ENCODE measurements at regions not wholly inside any gene's neighbourhood (a gene's known extent, or its start where the extent isn't known, plus 50 kb on each side); places are given as distances from the start of the nearest gene placed in this dataset.
"Not testable (repeated sequence)": the region's sequence is repeated elsewhere in the genome, so short reads cannot be mapped to it uniquely, and the experiment has no call there.

DNA sequence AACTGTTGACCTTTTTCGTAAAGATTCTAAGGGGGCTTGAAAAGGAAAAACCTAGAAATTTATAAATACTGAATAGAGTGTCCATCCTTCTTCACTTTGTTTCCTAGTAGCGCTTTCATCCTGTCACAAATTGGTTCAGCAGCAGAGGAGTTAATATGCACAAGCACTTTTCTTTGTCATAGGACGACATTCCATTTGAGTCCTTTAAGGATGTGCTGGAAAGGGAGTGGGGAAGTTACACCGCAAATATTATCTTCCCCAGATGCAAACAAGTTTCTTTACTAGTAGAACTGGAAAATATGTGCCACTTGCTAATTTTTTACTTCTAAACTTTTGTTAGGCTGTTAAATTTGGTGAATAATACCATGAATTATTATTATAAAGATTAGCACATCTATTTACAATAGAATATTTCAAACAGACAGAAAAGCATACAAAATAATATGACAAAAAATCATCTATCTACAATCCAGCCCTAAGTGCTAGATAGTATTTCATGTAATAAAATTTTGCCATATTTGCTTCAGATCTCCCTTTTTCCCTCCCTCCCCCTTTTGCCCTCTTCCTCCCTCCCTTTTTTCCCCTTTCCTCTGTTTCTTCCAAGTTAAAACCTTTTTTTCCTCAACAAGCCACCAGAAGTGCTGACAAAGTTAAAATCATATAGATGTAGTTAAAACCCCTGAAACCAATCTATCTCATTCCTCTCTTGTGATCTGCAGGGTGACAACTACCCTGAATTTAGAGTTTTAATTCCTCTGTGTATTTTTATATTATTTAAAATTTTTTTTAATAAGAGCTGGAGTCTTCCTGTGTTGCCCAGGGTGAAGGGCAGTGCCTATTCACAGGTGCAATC is 50.5 kb upstream of the MAP4K3 start:
- no peak for DNase-seq

DNA sequence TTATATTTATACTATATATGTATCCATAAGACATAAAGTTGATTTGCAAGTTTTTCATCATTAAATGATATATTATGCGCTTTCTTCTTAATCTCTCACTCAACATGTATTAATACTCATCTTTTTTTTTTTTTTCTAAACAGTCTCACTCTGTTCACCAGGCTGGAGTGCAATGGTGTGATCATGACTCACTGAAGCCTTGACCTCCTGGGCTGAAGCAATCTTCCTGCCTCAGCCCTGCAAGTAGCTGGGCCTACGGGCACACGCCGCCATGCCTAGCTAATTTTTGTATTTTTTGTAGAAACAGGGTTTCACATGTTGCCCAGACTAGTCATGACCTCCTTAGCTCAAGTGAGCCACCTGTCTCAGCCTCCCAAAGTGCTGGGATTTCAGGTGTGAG is 51.4 kb upstream of the MAP4K3 start:
- DNase-seq: no peak

DNA sequence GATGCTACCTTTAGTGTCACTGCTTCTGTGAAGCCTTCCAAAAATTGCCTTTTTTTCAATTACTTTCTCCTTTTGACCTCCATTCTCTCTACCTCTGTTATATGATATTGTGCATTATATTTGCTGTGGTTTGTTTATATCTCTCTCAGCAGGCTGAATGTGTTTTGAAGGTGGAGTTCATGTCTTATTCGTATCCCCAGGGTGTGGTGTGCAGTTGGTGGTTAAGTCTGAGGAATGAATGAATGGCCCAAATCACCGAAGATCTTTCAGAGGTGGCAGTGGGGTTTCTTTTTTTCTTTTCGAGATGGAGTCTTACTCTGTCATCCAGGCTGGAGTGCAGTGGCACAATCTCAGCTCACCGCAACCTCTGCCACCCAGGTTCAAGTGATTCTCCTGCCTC is 53.5 kb upstream of the MAP4K3 start:
- DNase-seq: no peak

DNA sequence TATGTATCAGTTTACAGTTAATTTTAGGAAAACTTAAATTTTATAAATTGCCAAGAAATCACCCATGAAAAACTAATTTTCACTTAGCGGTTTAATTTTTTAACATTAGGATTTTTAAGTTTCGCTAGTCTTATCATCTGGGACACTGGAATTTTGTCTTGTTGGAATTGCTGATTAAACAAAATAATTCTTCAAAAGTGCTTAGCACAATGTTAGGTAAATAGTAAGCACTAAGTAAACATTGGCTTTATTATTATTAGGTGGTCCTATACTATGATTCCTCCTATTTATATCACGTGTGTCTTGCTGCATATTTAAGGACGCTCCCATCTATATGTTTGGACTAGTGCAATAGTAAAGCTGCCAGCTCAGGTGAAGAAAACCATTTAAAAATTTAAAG is 54.6 kb upstream of the MAP4K3 start:
- no peak for DNase-seq

DNA sequence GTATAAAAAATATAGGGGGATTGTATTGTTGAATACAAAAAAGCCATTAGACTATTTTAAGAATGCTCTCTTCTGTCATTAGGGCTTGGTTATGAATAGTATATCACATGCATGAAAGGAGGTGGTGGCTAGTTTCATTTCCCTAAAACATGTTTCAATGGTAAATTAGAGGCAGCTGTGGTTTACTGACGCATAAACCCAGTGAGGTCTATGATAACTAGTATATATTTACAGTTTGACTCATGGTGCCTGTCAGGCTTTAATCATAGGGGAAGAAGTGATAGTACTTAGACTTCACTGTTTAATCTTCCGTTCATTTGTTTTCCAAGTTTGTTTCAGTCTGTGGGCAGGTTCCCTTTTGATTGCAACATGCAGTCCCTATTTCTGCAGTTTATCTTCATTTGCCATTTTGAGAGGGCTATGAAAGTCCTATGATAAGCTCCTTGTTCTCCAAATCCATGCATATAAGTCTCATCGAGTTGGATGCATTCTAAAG is 55.1 kb upstream of the MAP4K3 start:
- peak; percentile 8 for DNase-seq

DNA sequence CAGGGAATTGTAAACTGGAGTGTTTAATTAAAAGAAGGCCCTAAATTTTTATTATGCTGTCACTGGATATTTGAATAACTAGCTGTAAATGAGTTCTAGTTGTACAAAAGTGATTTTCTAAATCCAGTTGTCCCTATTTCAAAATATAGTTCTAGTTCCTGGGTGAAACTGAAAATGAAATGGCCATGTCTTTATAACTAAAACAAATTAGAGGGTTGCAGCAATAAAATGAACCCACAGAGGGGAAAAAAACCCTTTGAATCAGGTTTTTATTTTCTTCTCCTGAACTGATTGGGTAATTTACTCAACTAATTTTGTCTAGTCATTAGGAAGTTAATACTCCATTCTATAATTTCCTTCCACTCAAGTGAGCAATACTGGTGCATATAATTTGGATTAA is 55.6 kb upstream of the MAP4K3 start:
- no peak for DNase-seq

DNA sequence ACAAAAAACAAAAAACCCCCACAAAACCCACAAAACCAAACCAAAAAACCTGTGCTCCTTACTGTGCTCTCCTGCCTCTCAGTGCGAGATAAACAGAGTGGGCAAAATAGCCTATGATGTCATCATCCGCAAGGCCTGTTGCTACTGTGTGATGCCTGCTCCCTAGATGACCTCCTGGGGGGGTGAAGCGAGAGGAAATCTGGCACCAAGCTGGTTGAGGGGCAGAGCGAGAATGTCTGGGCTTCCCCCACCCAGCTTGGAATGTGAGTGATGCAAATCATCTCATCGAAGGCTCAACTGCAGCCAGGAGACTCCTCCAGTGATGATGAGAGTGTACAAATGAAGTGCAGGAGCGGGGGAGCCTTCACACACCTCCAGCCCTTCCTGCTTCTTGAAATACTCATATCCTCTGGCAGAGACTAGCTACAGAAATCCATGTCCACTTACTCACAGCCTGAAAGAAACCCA is 57.7 kb upstream of the MAP4K3 start:
- no peak for DNase-seq

- no peak for DNase-seq
Observed at GRCh38 chr2:39497082-39497801, 60.2 kb upstream of the MAP4K3 start.

DNA sequence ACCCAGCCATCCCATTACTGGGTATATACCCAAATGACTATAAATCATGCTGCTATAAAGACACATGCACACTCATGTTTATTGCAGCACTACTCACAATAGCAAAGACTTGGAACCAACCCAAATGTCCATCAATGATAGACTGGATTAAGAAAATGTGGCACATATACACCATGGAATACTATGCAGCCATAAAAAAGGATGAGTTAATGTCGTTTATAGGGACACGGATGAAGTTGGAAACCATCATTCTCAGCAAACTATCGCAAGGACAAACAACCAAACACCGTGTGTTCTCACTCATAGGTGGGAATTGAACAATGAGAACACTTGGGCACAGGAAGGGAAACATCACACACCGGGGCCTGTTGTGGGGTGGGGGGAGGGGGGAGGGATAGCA is 61.1 kb upstream of the MAP4K3 start:
- not testable (repeated sequence) for DNase-seq

GRCh38 chr2:39498786-39499185 is 61.7 kb upstream of the MAP4K3 start:
- DNase-seq: no peak

GRCh38 chr2:39499336-39499735 is 62.3 kb upstream of the MAP4K3 start:
- DNase-seq: no peak

GRCh38 chr2:39501412-39501811 is 64.3 kb upstream of the MAP4K3 start:
- no peak for DNase-seq

DNA sequence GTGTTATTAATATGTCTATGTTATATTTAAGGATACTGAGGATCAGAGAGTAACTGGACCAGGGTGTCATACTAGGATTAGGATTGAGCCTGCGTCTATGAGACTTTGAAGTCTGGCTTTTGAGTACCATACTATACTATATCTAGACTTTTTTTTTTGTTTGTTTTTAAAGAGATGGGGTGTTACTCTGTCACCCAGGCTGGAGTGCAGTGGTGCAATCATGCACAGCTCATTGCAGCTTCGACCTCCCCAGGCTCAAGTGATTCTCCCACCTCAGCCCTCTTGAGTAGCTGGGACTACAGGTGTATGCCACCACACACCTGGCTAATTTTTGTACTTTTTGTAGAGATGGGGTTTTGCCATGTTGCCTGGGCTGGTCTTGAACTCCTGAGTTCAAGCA is 66.2 kb upstream of the MAP4K3 start:
- no peak for DNase-seq

GRCh38 chr2:39504790-39505335 is 67.8 kb upstream of the MAP4K3 start:
- no peak for DNase-seq

DNA sequence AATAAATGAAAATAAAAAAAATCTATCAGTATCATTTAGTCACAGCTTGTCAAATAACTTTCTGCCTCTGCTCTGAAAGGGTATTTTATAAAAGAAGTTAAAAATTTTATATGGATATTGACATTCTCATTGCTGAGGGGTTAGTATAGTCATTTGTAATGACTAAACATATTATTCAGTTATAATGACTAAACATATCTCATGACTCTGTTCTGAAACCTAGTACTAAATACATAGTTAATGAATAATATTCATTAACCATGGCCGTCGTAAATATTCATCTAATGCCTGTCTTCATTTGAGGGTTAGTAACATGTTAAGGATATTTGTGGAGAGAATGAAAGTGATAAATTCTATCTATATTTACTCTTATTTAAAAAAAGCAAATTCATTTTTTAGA is 69.1 kb upstream of the MAP4K3 start:
- DNase-seq: no peak

DNA sequence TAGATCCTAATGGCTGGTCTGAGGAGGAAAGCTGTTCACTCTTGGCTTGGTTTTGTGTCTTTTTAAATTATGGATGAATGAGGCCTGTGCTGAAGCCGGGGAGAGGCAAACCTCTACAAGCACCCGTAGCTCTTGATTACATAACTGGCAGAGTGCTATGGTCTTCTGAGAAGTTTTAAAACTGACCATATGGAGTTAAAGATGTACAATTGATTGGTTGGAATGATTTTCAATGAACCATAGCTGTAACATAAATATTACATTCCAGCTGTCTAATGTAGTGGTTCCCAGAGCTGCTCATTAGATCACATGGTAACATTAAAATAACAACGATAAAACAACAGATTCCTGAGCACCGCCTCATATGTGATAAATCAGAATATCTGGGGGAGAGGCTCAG is 71.1 kb upstream of the MAP4K3 start:
- no peak for DNase-seq

DNA sequence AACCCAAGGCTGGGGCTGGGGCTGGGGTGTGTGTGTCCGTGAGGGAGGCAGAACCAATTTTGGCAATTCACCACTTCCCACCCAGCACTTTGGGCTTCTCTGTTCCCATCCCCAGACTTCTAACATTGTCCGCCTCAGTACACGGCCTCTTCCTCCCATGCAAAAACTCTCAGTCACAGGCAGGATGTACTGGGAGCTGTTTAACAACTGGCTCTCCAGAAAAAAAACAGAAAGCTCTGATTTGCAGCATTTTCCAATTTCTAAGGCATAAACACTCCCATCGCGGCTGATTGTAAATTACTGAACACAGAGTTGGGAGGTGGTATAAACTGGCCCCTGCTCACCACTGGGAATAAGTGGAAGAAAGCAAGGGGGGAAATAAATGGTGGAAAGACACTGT is 73.1 kb upstream of the MAP4K3 start:
- DNase-seq: no peak

GRCh38 chr2:39511219-39511604 is 74.1 kb upstream of the MAP4K3 start:
- DNase-seq: no peak

DNA sequence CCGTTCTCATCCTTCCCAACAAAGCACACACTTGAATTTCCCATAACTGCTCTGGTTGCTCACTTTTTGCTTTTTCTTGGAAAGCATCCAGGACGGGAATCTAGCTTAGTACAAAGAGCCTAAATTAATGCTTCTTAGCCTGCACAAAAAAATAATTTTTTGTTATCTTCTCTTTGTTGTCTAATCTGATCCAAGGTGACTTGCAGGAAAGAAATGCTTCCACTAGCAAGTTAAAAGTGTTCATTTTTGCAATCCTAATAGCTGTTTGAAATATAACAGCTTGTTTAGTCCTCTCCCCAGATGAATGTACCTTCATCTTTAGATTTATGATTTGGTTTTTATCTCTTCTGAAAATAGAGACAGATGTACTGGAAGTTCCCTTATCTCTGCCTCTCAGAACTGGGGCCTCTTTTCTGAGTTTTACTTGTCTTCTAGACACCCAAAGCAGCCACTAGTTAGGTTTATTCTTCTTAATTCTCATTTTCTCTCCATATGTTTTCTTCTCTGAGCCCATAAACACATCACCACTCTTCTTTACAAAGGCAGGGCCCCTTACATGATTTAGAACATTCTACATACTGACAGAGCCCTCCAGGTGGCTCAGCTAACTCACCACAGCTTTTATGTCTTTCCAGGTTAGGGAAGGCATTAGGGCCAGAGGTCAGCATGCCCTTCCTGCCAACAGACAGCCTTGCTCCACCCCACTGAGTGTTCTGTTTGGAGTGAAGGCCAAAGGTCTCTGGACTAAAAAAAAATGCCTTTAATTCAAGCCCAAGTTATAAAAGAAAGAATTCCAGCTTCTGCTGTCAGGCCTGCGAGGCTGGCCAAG is 74.7 kb upstream of the MAP4K3 start:
- DNase-seq: no peak

GRCh38 chr2:39512434-39512935 is 75.4 kb upstream of the MAP4K3 start:
- DNase-seq: peak; percentile 11

GRCh38 chr2:39512941-39513340 is 75.9 kb upstream of the MAP4K3 start:
- DNase-seq: no peak

DNA sequence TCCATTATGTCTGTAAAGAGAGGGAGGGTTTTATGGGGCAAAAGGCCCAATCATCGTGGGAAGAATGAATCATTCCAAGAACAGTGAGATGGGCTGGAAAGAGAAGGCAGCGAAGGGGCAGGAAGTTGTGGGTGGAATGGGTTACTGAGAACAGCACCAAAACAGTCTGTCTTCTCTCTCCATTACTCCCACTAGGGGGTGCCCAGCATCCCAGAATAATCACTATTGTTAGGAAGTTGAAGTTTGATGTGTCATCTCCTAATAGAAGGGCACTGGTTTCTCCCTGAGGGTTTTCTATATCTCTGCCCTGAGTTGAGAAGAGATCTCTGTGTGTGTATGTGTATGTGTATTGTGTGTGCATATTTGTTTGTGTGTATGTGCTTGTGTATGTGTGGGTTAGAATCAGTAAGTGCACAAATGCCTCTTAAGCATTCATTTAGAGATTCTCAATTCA is 76.6 kb upstream of the MAP4K3 start:
- DNase-seq: peak; percentile 81

GRCh38 chr2:39514825-39515224 is 77.7 kb upstream of the MAP4K3 start:
- DNase-seq: no peak
